ENCODE measurements at regions not wholly inside any gene's neighbourhood (a gene's known extent, or its start where the extent isn't known, plus 50 kb on each side); places are given as distances from the start of the nearest gene placed in this dataset.

DNA sequence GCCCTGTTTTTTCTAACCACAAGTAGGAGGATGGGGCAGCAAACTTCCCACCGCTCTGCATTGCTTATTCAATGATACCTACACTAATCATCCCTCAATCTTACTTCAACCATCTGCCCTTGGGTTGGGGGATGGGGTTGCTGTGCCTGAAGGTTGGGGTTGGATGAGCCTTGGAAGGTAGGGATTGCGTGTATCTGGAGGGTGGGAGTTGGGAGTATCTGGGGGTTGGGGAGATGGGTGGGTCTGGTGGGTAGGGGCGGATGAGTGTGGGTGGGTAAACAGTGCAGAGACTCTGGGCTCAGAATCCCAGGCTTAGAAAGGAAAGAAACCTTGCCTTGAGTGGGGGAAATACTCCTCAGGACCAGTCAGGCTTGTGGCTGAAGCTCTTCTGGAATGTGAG is 467.4 kb downstream of the DIRAS2 start:
- TF ChIP-seq, protein P1, sequence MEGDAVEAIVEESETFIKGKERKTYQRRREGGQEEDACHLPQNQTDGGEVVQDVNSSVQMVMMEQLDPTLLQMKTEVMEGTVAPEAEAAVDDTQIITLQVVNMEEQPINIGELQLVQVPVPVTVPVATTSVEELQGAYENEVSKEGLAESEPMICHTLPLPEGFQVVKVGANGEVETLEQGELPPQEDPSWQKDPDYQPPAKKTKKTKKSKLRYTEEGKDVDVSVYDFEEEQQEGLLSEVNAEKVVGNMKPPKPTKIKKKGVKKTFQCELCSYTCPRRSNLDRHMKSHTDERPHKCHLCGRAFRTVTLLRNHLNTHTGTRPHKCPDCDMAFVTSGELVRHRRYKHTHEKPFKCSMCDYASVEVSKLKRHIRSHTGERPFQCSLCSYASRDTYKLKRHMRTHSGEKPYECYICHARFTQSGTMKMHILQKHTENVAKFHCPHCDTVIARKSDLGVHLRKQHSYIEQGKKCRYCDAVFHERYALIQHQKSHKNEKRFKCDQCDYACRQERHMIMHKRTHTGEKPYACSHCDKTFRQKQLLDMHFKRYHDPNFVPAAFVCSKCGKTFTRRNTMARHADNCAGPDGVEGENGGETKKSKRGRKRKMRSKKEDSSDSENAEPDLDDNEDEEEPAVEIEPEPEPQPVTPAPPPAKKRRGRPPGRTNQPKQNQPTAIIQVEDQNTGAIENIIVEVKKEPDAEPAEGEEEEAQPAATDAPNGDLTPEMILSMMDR (IDR thresholded peaks at IDR 0.05), result no peak
- no peak for TF ChIP-seq EP300 (IDR thresholded peaks at IDR 0.05)

Data from suprapubic skin (tissue), 3 donors.